ENCODE measurements at regions not wholly inside any gene's neighbourhood (a gene's known extent, or its start where the extent isn't known, plus 50 kb on each side); places are given as distances from the start of the nearest gene placed in this dataset.

DNA sequence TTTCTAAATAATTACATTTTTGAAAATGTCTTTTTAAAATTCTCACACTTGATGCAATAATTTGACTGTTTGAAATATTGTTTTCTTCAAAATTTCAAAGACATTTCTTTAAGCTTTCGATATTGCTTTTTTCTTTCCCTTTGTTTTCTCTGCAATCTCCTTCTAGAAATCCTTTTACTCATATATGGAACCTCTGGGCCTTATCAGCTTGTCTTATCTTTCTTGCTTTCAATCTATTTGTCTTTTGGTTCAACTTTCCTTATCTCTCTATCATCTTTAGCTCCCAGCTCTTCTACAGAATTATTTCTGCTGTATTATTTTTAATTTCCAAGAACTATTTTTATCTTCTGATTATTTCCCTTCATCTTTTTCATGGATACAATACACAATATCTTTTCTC is 80.7 kb upstream of the DIAPH3 start:
- TF ChIP-seq HDAC2 (IDR thresholded peaks at IDR 0.05) (no peak), CTCF (IDR thresholded peaks at IDR 0.05) (no peak), POLR2A (IDR thresholded peaks at IDR 0.05; ENCODE audit: low read length) (no peak), MYC (IDR thresholded peaks at IDR 0.05; ENCODE audit: borderline replicate concordance, low read length) (no peak)
- TF ChIP-seq, protein P1, sequence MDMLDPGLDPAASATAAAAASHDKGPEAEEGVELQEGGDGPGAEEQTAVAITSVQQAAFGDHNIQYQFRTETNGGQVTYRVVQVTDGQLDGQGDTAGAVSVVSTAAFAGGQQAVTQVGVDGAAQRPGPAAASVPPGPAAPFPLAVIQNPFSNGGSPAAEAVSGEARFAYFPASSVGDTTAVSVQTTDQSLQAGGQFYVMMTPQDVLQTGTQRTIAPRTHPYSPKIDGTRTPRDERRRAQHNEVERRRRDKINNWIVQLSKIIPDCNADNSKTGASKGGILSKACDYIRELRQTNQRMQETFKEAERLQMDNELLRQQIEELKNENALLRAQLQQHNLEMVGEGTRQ (IDR thresholded peaks at IDR 0.05) = no peak

All from A549 (cell line).